HG02973 (cell line): ENCODE measurements at regions not wholly inside any gene's neighbourhood (a gene's known extent, or its start where the extent isn't known, plus 50 kb on each side); places are given as distances from the start of the nearest gene placed in this dataset.

ENCODE experiments used
- ATAC-seq: cut with Tn5 transposase; IDR thresholded peaks from one replicate; pipeline ENCODE4 v1.9.1; 2021; ENCODE audit warnings: moderate library complexity; ENCODE audit not compliant: unreplicated experiment

DNA sequence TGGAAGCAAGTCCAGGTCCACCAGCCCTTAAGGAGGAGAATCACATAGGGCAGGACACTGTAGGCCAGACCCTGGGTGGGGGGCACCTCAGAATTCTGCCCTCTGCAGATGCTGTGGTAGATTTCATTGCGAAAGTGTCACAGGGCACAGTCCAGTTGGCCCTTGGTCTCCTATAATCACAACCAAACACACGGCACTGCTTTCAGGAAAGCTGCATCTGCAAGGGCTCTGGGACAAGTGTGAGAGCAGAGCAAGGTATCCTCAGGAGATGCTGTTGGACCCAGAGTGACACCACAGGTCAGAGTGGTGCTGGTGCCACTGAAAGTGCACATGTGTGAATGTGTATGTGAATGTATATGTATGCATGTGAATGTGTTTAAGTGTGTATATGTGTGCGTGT lies 88.6 kb upstream of the MBNL2 start:
- ATAC-seq, result no peak

DNA sequence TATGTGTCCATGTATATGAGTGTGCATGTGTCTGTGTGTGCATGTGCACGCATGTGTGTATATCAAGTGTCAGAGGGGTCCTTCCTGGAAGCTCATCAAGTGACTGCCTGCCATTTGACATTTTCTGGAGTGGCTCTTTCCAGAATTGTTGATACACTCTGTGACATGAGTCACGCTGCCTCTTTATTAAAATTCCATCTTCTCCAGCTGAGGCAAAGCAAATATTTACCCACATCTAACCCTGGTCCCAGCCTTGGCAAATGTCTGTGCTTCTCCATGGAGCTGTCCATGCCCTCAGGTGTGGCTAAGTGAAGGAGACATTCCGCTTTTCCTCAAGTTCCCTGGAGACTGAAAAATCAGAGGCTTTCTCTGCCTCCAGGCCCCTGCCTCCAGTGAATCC lies 88.2 kb upstream of the MBNL2 start:
- no peak for ATAC-seq

DNA sequence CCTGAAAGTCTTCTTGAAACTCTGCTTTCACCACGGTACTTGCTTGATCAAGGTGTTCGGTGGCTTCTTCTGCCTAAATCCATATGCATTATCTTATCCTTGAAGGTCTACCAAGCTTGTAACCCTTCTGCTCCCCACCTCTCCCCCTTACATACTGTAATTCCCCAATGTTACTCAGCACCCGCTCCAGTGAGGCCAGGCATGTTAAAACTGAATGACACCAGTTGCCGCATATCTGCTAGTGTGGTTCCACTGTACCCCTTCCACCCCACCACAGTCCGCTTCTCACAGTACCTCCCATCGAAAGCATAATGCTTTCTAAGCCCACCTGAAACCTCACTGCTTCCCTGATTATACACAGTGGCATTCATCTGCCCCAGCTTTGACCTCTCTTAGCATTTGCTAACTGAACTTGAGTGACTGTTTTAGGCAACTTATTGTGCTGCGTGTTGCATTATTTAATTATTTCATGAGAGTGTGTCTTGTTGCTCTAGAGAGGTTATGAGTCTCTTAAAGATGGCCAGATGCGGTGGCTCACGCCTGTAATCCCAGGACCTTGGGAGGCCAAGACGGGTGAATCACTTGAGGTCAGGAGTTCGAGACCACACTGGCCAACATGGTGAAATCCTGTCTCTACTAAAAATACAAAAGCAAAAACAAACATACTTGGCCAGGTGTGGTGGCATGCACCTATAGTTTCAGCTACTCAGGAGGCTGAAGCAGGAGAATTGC lies 87.6 kb upstream of the MBNL2 start:
- no peak for ATAC-seq

DNA sequence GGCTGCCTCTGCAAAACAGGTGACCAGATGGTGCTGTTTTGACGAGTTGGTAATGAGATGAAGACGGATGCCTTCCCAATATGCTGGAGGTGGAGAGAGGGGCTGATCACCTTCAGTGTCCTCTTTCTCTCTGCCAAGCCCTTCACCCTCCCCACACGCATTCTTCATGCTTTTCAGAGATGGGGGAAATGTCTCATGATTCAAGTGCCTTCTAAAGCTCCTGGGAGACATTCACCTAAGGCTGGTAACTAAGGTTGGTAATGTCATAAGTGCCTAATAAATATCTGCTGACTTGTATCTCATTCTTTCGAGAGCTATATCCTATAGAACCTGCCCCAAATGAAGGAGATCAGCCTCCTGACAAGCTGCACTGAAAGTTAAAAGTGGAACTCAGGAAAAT lies 86.2 kb upstream of the MBNL2 start:
- ATAC-seq, result no peak

DNA sequence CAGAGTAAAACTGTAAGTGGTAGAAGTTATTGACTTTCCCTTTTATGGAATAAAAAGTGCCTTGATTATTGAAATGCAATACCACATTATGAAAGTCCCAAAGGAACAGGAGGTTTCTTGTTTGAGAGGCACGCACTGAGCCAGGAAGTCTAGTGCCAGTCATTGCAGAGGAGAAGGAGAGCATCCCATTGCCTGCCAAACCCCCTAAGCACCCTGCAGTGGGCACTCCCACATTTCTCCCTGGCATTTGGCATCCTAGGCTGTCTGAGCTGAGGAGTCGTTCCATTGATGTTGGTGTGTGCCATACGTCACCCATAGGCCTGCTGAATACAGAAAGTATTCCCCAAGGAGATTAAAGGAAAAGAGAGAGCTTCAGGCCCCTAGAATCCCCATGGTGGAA lies 85.7 kb upstream of the MBNL2 start:
- ATAC-seq, result no peak

DNA sequence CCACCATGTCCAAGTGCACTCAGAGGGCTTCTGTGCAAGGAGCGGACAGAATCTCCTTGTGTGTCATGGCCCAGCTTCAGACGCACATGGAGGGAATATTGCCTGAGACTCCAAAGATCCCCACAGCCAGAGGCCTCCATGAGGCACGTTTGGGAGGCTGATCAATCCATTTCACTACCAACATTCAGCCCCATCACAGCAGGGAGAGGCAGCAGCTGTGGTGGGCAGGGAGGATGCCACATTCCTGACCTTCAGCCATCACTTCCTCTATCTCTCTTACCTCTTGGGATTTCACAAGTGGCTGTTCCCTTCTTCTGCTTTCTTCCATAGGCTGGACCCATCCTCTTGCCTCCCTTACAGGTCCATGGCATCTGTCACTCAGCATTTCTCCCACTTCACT lies 82.4 kb upstream of the MBNL2 start:
- no peak for ATAC-seq

DNA sequence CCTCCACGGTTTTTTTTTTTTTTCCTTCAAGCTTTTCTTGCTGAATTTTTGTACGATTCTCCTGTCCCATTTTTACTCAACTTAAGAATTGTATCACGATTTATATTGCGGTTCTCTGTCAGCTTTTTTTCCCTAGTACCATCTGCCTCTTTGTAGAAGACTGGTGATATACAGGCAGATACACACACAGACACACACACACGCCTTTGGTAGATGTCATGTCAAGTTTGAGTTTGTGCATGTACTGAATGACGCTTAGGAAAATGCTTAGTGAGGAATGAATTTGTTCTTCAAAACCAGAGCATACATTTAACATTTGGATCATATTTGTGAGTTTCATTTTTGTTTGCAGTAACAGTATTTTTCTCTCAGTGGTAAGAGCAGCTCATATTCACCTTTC lies 82.0 kb upstream of the MBNL2 start:
- ATAC-seq, result no peak

DNA sequence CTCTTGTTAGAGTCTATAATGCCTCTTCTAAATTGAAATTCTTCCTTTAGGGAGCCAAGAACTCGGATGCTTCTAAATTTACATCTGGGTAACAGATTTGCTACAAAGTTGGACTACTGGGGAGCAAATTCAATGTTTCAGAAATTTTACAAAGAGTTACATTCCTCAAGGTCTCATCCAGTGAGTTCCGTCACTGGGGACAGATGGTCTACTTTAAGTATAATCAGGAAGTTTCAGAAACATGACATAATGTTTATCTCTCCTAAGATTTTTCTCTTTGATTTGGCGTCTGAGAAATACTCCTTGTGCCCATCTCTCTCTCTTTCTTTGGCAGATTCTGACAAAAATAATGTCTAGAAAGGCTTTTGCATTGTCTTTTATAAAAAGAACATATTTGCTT lies 81.5 kb upstream of the MBNL2 start:
- ATAC-seq, result no peak

DNA sequence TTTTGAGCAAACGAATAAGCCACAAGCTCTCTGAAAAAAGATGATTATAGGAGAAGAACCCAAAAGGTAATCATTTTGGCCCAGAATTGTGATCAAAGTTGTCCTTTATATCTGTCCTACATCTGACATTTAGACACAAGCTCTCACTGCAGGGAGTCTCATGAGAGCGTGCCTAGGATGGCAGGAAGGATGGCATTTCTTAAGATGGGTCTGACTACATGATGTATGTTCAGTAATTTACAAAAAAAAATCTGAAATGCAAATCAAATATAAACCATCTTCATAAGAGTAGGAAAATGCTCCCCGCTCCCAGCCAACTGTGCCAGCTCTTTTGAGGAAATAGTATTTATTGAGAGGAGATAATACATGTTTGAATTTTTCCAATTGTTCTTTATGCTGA lies 81.0 kb upstream of the MBNL2 start:
- ATAC-seq, result no peak

DNA sequence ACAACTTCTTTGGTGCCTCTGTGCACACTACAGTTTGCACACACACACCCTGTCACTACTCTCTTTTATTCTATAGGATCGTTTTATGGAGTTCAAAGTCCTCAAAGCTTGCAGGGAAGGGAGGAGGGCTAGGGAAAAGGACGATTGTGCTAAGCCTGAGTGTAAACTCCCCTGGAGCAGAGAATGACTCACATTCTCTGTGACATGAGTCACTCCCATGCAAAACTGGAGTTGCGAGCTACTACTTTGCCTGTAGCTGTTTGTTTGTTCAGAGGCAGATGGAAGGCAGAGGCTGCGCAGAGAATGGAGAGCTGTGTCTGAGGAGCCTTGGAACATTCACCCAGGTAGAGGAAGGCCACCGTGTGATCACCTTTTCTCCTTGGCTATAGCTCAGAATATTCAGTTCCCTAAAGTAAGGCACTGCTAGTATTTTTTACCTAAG lies 80.5 kb upstream of the MBNL2 start:
- ATAC-seq, result peak; percentile 98

DNA sequence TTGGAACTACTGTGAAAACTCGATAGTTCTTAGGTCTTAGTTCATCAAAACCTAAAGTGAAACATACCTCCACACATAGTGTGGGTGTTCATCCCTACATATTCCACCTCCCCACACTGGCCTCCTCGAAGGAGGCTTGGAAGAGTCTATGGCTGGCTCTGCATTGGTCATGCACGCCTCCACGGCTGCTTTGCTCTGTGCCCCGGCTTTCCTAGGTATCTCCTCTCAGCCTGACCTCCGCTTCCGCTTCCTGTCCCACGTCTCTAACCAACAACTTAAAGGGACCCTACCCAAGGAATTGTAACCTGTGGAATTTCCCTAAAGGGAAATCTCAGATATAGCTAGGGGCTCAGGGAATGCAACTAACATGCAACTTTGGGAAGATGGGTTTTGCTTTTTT lies 79.7 kb upstream of the MBNL2 start:
- ATAC-seq, result no peak

DNA sequence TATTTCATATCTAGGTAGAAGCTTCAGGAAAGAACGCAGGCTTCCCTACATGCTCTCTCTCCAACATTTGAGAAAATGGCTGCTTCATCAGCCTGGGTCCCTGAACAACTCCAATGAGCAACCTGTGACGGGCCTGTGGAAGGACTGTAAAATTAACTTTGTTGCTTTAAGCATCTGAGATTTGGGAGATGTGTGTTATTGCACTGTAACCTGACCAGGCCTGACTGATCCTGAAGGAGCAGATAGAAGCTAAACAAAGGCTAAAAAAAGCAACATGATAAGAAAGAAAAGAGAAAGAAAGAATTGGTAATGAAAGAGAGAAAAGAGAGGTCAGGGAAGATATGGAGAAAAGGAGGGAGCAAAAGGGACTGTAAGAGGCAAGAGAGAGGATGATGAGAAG lies 77.1 kb upstream of the MBNL2 start:
- no peak for ATAC-seq

DNA sequence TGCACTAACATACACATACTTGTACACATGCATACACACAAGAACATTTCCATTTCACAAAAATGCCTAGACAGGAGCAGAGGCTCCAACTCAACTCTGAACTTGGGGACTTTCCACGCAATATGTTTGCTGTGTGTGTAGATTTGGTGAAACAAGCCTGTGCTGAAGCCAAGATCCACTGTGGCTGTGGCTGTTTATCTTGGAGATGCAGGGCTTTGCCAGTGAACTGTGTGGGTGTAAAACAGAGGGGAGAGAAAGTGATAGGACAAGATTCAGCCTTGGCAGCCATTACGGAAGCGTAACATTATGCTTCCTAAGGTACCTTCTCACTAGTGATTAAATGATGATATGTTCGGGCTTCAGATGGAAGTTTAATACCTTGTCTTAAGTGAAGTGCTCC lies 73.2 kb upstream of the MBNL2 start:
- no peak for ATAC-seq

DNA sequence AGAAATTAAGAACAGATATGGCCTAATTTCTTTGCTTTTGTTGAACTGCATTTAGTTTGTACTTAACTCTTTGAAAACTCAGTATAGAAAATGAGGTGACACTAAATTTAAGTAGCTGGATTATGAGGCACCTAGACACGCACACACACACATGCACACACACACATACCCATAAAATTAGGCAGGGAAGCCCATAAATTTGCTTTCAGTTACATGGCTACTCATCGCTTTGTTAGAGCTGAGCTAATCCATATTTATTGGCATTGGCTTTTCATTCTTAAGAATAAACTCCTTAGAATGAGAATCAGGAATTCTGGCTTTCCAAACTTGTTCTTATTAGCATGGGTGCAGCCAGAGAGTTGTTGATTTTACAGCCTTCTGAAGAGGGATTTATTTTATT lies 61.7 kb upstream of the MBNL2 start:
- no peak for ATAC-seq

DNA sequence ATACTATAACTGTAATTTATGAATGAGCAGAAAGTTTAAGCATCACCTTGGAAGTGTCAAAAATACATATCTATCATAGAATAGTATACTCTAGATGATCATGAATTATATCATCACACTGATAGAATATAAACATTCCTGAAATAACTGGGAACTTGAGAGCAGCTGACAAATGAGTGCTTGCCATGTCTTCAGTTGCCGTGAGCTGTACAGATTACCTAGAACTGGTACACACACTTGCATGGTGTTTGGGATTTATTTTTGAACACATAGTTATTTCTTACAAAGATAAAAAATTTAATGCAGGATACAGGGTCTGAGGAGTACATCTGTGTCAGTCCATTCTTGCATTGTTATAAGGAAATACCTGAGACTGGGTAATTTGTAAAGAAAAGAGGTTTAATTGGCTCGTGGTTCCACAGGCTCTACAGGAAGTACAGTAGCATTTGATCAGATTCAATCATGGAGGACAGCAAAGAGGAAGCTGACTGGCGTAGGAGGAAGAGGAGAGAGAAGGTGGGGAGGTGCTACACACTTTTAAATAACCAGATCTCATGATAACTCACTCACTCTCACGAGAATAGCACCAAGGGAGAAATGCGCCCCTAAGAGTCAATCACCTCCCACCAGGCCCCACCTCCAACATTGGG lies 60.4 kb upstream of the MBNL2 start:
- no peak for ATAC-seq

DNA sequence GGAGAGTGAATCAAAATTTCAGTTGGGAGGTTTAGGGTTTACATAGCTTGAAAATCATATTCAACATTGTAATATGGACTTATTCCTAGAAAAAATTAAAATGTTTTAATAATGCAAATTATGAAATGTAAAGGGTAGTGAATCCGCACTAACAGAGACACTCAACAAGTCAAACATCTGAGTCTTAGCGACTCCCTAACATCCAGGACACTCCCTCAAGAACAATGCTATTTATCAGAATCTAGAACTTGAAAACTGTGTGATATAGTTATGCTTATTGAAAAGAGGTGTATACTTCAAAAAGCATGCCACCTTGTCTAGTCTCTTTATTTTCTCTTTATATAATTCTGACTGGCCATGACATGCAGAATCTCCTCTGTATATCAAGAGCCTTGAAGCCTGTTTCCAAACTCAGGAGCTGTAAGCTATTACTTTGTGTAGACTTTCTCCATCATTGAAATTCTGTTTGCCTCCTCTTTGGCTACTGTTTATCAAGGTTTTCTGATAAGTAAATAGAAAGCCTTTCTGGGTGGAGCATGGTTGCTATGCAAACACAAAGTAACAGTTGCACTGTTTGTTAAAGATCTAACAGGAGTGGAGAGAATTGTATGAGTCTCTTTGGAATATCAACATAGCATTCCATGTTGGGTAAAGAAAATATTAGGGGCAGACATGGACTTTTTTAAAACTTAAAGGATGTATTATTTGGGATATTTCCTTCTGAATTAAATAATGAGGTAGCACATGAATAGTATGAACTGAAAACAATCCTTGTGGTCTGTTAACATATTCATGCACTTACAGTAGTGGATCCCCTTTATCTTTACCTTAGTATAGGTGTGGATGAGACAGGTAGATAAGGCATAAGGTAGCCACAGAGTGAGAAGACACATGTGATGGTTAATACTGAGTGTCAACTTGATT lies 56.4 kb upstream of the MBNL2 start:
- ATAC-seq, result no peak

DNA sequence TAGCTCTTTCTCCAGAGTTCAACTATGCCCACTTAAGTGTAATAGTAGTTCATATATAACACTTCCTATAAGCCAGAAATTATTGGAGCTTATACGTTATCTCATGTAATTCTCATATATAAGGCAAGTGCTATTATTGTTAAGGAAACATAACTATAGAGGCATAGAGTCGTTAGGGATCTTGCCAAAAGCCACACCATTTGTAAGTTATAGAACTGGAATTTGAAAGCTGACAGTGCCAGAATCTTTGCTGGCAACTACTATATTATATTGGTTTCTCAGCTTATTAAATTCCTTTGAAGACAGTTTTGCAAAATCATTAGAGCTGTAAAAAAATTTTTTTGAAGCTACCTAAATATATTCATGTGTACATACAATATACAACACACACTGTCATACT lies 51.0 kb upstream of the MBNL2 start:
- no peak for ATAC-seq
